HG02973 (cell line): ENCODE measurements at regions not wholly inside any gene's neighbourhood (a gene's known extent, or its start where the extent isn't known, plus 50 kb on each side); places are given as distances from the start of the nearest gene placed in this dataset.

Source experiments
- ATAC-seq: cut with Tn5 transposase; IDR thresholded peaks from one replicate; pipeline ENCODE4 v1.9.1; 2021; ENCODE audit warnings: moderate library complexity; ENCODE audit not compliant: unreplicated experiment

DNA sequence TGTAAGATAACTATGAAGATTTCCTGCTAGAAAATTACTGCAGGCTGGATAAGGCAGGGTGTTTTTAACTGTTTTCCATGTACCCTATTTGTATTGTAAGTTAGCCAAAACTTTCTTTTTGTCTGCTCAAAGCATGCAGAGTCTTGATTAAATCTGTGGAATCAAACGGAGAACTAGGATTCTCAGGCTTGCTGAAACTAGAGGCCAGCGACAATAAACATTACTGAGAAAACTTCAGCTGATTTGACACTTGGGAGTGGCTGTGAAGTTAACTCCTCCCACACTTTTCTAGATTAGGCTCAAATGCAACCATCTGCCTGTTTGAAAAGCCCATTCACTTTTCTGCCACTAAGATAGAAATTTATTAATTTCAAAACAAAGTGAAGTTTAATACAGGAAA, 153.2 kb upstream of the FRMD4B start:
- ATAC-seq: no peak

DNA sequence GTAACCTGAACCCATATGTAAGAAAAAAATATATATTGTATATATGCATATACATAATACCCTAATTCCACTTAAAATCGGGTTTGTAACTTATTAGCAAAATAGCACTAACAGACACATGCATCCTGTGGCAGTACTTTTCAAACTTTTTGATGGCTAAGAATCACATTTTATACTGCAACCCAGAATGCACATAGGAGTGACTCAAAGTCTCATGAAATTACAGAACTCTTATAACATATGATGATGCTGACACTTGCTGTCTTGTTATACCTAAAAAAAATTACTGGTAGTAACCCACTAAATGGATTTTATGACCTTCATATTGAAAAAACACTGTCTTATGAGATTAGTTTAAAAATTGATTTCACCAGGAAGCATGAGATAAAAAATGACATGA, 152.4 kb upstream of the FRMD4B start:
- no peak for ATAC-seq

DNA sequence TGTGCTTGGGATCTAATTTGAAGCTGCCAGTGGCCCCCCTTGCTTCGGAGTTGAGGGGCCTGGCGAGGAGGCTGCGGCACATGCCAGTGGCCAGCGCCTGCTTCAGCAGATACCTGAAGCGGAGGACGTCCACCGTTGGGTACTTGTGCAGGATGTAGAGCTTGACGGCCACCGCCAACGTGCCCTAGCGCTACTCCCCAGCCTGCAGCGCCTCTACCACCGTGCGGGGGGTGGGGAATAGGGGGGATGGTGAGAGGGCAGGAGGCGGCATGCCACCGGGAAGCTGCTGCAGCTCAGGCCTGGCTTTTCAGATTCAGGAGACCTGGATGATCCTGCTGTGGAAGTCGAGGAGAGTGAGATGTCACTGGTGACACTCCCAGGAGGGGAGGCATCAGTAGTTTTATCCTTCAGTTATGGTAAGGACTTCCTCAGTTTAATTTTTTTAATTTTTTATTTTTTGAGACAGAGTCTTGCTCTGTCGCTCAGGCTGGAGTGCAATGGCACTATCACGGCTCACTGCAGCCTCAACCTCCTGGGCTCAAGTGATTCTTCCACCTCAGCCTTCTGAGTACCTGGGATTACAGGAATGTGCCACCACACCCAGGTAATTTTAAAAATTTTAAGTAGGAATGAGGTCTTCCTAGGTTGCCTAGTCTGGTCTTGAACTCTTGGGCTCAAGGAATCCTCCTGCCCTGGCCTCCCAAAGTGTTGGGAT, 150.6 kb upstream of the FRMD4B start:
- no peak for ATAC-seq

DNA sequence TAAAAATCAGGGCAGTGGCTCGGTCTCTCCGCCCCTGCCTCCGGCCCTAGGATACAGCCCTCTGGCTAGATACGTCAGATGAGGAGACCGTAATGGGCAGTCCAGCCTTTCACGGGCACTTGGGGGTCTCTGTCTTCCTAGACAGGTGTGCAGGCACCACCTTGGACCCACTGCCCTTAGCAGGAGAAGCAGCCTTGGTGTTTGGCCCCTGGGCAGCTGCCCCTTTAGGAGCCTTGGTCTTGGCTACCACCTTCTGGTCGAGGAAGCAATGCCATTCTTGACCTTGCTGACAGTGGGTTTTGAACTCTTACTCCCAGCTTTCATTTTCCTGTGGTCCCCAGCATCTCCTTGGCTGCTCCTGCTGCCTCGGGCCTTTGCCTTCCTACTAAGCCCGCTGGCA, 149.7 kb upstream of the FRMD4B start:
- no peak for ATAC-seq

DNA sequence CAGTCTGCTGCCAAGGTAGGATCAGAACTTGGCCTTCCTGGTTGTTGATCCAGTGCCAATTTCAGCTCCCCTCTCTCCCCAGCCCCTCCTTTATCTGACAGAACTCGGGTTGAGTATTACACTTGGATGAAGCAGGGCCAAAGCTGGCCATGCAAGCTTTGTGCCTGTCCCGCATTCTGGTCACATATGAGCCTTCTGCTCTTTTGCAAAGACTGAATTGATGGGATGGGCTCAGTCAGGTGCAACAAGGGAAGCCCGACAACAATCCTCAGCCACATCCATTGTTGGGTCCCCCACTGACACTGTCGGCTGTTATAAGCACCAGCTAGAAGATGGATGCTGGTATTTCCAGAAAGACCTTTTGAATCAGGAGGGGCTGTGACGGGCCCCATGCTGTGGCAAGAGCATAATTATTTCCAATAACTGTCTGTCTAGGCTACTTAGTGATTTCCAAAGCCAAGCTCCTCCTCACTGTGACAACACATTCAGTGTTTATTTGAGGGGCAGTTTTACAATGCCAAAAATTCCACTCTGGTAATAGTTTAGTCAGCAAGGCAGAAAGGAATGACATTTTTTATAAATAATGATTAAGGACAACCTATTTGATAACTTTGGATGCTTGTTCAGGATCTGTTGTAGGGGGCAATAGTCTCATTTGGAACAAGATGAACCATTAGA, 146.8 kb upstream of the FRMD4B start:
- no peak for ATAC-seq

DNA sequence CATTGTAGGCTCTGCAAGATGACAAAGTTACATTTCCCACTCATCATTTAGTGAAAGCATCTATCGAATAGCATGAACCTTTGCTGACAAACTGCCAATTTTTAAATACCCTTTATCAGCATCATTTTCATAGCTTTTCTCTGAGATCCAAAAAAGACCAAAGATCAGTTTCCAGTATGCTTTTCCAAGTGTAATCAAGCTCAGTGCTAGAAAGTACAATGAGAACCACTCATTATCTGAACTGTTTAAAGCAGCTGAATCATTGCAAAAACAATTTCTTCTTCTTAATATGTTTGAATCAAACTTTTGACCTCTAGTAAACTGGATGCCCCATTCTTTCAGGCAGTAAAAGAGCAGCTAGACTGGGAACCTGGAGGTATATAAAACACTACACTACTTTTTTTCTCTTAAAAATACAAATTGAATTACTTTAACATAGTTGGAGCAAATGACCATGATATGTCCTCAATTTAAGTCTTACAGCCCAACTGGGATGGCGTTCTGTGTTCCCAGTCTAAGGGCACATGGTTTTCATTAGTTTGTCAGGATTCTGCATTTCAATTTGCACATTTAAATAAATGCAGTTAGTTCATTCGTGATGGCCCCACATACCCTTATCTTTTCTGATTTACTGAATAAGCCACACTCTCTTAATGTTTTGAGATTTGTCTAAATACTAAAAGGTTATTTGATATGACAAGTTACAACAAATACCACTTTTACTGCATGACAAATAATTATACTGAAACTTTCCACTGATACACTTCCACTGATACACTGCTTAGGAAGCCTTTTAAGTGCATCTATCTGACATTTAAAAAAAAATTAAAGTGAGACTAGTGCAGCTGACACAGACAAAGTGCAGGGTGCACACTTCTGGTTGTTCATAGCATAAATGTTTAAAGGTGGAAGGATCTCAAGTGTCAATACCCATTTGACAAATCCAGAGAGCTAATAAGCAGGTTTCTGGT, 146.0 kb upstream of the FRMD4B start:
- ATAC-seq: no peak

DNA sequence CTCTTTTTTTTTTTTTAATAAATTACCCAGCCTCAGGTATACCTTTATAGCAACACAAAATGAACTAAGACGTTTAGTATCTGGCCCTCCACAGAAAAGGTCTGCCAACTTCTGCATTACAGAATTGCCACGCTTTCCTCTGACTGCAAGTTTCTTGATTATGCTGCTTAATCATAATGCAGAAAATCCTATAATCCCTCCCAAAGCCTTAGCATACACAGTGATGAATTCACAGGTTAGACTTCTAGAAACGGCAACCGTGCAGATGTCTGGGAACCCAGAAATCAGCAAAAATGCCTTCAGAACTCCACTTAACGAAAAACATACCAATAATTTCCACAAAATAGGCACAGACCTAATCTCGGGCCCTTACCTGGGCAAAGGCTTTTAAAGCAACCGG, 144.7 kb upstream of the FRMD4B start:
- ATAC-seq: no peak

- ATAC-seq: no peak
Measured at GRCh38 chr3:69527498-69527897, 141.6 kb upstream of the FRMD4B start.

GRCh38 chr3:69524816-69525215, 138.9 kb upstream of the FRMD4B start:
- no peak for ATAC-seq

DNA sequence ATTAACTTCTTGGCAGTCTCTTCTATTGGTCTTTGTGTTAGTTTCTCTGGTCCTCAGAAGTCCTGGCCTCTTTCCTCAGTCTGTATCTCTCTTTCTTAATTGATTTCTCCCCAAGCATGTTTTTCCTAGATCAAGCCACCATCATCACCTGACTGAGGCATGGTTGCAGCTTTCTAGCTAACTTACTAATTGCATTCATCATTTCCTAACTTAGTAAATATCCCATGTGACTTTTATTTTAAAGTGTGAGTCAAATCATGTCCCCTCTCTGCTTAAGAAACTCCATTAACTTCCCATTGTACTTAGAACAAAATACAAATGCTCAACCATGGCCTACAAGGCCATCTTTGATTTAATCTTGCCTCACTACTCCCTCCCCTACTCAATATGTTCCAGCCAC, 135.4 kb upstream of the FRMD4B start:
- no peak for ATAC-seq

DNA sequence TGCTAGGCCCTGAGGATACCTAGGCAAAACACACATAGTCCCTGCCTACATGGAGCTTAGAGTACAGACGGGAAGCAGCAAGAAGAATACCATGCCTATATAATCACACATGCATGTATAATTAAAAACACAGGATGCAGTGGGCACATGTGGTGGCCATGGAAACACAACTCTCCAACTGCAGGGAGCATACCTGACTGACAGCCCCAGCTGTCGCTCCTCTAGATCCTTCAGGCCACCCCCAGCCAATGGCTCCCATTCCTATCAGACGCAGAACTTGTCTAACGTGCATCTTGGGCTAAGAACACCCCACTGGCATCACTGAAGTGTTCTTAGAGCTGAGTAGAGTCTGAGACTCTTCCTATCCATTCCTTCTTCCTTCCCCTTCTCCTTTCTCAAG, 125.5 kb upstream of the FRMD4B start:
- ATAC-seq: no peak

GRCh38 chr3:69510481-69511030, 124.7 kb upstream of the FRMD4B start:
- ATAC-seq: no peak

DNA sequence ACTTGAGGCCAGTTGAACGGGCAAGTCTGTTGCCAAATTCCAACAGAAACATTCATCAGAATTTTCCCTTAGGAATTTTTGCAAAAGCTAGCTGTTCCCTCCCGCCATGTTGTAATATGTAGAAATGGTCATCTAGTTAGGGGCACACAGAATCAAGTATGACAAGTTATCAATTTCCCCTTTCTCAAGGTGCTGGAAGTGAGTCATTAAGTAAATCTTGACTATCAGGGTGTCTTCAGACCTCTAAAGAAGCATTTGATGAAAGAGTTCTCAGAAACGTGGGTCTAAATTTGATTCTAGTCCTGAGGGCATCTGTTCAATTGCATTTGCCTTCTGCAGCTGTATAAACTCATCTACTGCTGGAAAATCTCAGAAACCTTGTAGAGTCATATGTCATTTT, 123.4 kb upstream of the FRMD4B start:
- no peak for ATAC-seq

DNA sequence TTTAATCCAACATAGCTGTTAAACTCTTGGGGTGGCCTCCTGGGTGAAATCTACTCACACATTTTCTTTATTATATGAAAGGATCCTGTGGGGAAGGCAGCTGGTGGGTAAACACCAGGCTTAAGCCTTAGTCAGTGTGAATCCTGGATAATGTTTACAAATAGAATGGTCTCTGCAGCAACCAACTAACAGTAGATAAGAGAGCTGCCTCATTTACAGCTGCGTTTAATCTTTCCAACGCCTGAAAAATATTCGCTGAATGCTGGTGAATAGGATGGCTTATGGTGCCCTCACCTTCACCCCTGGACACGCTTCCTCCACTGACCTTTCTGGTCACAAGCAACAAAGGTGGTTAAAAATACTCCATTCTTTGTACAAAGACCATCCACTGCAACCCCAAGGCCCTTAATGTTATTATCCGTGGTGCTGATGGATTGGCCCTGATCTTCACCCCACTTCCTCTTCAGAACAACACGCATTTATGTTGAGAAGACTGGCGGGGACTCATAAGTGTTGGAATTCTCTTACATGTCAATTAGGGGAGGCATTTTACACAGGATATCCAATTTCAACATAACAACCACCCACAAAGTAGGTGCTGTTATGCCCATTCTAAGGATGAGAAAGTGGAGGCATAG, 120.0 kb upstream of the FRMD4B start:
- ATAC-seq: no peak

DNA sequence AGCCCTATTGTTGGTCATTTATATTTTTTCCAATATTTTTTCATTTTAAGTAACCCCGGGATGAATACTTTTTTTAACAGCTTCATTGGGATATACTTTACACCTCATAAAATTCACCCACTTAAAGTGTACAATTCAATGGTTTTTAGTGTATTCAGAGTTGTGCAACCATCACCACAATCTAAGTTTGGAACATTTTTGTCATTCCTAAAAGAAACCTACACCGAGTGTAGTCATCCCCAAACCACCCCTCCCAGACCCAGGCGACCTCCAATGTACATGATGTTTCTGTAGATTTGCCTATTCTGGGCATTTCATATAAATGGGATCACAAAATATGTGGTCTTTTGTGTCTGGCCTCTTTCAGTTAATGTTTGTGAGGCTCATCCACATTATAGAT, 118.3 kb upstream of the FRMD4B start:
- no peak for ATAC-seq

GRCh38 chr3:69500604-69501003, 114.7 kb upstream of the FRMD4B start:
- no peak for ATAC-seq

- ATAC-seq: no peak
Measured at GRCh38 chr3:69499899-69500421, 114.1 kb upstream of the FRMD4B start.

GRCh38 chr3:69499422-69499821, 113.5 kb upstream of the FRMD4B start:
- ATAC-seq: no peak

DNA sequence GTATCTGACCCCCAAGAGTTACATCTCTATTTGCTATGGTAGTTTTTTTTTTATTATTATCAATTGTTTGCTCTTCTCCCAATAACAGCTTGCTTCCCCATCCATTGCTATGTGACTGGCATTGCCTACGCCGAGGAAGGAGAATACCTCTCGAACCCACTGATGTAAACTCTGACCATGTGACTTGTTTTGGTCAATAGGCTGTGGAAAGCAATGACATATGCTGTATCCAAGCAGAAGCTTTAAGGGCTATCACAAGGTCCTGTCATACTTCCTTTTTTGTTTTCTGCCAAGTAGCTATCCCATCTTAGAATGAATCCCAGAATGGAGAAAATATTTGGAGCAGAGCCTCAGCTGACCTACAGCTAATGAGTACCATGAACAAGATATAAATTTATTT, 111.0 kb upstream of the FRMD4B start:
- ATAC-seq: no peak

- ATAC-seq: no peak
Measured at GRCh38 chr3:69494185-69494584, 108.3 kb upstream of the FRMD4B start.

DNA sequence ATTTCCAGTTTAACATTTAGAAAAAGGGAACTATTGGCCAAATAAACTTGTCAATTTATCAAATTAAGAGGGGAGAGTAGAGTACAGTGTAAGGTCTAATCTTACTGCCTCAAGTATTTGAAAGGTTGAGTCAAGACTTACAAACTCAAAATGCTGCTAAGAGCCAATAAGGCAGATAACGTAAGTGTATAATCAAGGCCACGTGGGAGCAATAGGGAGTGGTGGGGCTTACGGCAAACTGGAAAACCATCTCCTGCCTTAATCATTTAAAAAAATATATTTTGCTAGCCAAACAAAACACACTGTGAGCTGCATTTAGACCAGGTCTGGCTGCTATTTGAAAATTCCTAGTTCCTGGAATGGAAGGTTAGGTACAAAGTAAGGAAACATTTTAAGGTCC, 107.3 kb upstream of the FRMD4B start:
- ATAC-seq: no peak
